ENCODE measurements at regions not wholly inside any gene's neighbourhood (a gene's known extent, or its start where the extent isn't known, plus 50 kb on each side); places are given as distances from the start of the nearest gene placed in this dataset.
A peak's percentile ranks its signal among the peaks of the same experiment; 100 is the strongest.

- no peak for DNase-seq (ENCODE audit: low read depth in 2 of 2)
Measured at GRCh38 chr4:111579767-111580166, 565.5 kb upstream of the FAM241A start.

GRCh38 chr4:111595456-111595855 is 549.8 kb upstream of the FAM241A start:
- no peak for DNase-seq (ENCODE audit: low read depth in 2 of 2)

GRCh38 chr4:111596491-111596890 is 548.8 kb upstream of the FAM241A start:
- DNase-seq (ENCODE audit: low read depth in 2 of 2) = no peak

- no peak for DNase-seq (ENCODE audit: low read depth in 2 of 2)
Measured at GRCh38 chr4:111601671-111602070, 543.6 kb upstream of the FAM241A start.

- no peak for DNase-seq (ENCODE audit: low read depth in 2 of 2)
Measured at GRCh38 chr4:111602848-111603247, 542.4 kb upstream of the FAM241A start.

- no peak for DNase-seq (ENCODE audit: low read depth in 2 of 2)
Measured at GRCh38 chr4:111605111-111605510, 540.1 kb upstream of the FAM241A start.

GRCh38 chr4:111610681-111611080 is 534.6 kb upstream of the FAM241A start:
- DNase-seq (ENCODE audit: low read depth in 2 of 2) = no peak

GRCh38 chr4:111618908-111619307 is 526.3 kb upstream of the FAM241A start:
- no peak for DNase-seq (ENCODE audit: low read depth in 2 of 2)

GRCh38 chr4:111628437-111628836 is 516.8 kb upstream of the FAM241A start:
- no peak for DNase-seq (ENCODE audit: low read depth in 2 of 2)

- no peak for DNase-seq (ENCODE audit: low read depth in 2 of 2)
Measured at GRCh38 chr4:111630705-111631104, 514.5 kb upstream of the FAM241A start.

- no peak for DNase-seq (ENCODE audit: low read depth in 2 of 2)
Measured at GRCh38 chr4:111631215-111631999, 513.8 kb upstream of the FAM241A start.

- DNase-seq (ENCODE audit: low read depth in 2 of 2) = no peak
Measured at GRCh38 chr4:111632641-111633151, 512.6 kb upstream of the FAM241A start.

GRCh38 chr4:111633663-111634266 is 511.5 kb upstream of the FAM241A start:
- no peak for DNase-seq (ENCODE audit: low read depth in 2 of 2)

- DNase-seq (ENCODE audit: low read depth in 2 of 2) = no peak
Measured at GRCh38 chr4:111635646-111636045, 509.6 kb upstream of the FAM241A start.

GRCh38 chr4:111636961-111637585 is 508.2 kb upstream of the FAM241A start:
- no peak for DNase-seq (ENCODE audit: low read depth in 2 of 2)

- no peak for DNase-seq (ENCODE audit: low read depth in 2 of 2)
Measured at GRCh38 chr4:111639120-111639690, 506.0 kb upstream of the FAM241A start.

GRCh38 chr4:111639876-111640275 is 505.4 kb upstream of the FAM241A start:
- DNase-seq (ENCODE audit: low read depth in 2 of 2) = no peak

GRCh38 chr4:111641813-111642579 is 503.3 kb upstream of the FAM241A start:
- DNase-seq (ENCODE audit: low read depth in 2 of 2) = peak; percentile 0 to 1

- no peak for DNase-seq (ENCODE audit: low read depth in 2 of 2)
Measured at GRCh38 chr4:111648056-111648455, 497.2 kb upstream of the FAM241A start.

- no peak for DNase-seq (ENCODE audit: low read depth in 2 of 2)
Measured at GRCh38 chr4:111649308-111649707, 495.9 kb upstream of the FAM241A start.

GRCh38 chr4:111650146-111650545 is 495.1 kb upstream of the FAM241A start:
- DNase-seq (ENCODE audit: low read depth in 2 of 2) = no peak

GRCh38 chr4:111650674-111651086 is 494.6 kb upstream of the FAM241A start:
- DNase-seq (ENCODE audit: low read depth in 2 of 2) = no peak
